Activated naive CD8-positive, alpha-beta T cell treated with anti-CD3 and anti-CD28 coated beads, Interleukin-2, amount 10 ng/mL, durations not matched to agents 7 days and 5 days (primary cell): ENCODE measurements at regions not wholly inside any gene's neighbourhood (a gene's known extent, or its start where the extent isn't known, plus 50 kb on each side); places are given as distances from the start of the nearest gene placed in this dataset.

ENCODE experiments used
- ATAC-seq: fragments of 150-1000 bp; cut with Tn5 transposase; one replicate; pipeline ENCODE4 v1.10.0; 2021; ENCODE audit warnings: low read depth, moderate library complexity
- POLR2A ChIA-PET: fragments of 350-600 bp; sonication (Branson Sonifier 250); formaldehyde crosslinking; loops from one replicate; lab custom pipeline; 2021; ENCODE audit warnings: antibody characterized with exemption; lab: Charles Lee
- DNase-seq: peaks from one replicate; pipeline ENCODE4 v3.0.0; 2021
- H3K27ac Mint-ChIP-seq: one replicate; pipeline ENCODE4 v1.8.0; 2022; ENCODE audit warnings: mild to moderate bottlenecking, mixed read lengths
- H3K27me3 Mint-ChIP-seq: one replicate; pipeline ENCODE4 v1.8.0; 2022; ENCODE audit warnings: mild to moderate bottlenecking, moderate library complexity, mixed read lengths
- H3K36me3 Mint-ChIP-seq: one replicate; pipeline ENCODE4 v1.8.0; 2021; ENCODE audit warnings: mild to moderate bottlenecking, mixed read lengths
- H3K4me1 Mint-ChIP-seq: one replicate; pipeline ENCODE4 v1.8.0; 2021; ENCODE audit warnings: mixed read lengths
- H3K4me3 Mint-ChIP-seq: one replicate; pipeline ENCODE4 v1.8.0; 2022; ENCODE audit warnings: mild to moderate bottlenecking, moderate library complexity, mixed read lengths
- H3K9me3 Mint-ChIP-seq: one replicate; pipeline ENCODE4 v1.8.0; 2021; ENCODE audit warnings: mixed read lengths

DNA sequence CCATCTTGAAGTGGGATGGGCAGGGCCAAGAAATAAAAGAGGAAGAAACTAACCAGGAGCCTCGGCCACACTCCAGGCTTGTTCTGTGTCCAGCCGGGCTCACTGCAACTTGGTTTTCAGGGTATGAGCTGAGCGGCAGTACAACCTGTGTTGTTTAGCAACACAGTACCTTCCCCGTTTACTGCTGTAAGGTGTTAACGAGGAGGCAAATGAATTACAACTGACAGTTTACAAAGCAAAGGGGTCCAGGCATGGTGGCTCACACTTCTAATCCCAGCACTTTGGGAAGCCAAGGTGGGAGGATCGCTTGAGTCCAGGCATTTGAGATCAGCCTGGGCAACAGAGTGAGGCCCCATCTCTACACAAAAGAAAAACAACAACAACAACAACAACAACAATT is 481.3 kb upstream of the SULF2 start:
- POLR2A ChIA-PET, result no interaction called here
- Mint-ChIP-seq H3K9me3 (no peaks in the 10 kb centered on the region), H3K4me3 (no peak overlapping the region), H3K27ac (no peak overlapping the region), H3K27me3 (no peaks in the 10 kb centered on the region), H3K4me1 (no peaks in the 10 kb centered on the region), H3K36me3 (no peaks in the 10 kb centered on the region)
- DNase-seq (no peak), ATAC-seq (no peak)

DNA sequence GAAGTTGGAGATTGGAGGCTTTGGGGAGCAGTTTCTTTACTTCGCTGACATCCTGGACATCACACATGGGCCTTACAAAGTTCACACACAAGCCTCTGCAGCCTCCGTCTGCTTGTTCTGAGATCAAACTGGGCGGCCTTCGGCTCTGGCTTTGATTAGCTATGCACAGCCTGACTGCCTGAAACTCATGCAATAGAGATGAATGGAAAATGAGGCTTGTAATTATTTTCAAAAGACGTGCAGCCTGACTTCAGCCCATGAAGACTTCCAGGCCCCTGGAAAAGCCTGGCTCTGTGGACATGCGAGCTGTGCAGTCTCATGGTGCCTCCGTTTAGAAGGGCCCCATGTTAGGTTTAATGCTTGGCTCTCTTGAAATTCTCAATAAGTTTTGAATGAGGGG is 480.5 kb upstream of the SULF2 start:
- Mint-ChIP-seq H3K27ac (no peak overlapping the region), H3K36me3 (no peaks in the 10 kb centered on the region), H3K4me3 (no peak overlapping the region), H3K9me3 (no peaks in the 10 kb centered on the region), H3K4me1 (no peaks in the 10 kb centered on the region), H3K27me3 (peaks cover 4% of the 10 kb centered on the region)
- no peak for DNase-seq
- POLR2A ChIA-PET, result no interaction called here
- no peak for ATAC-seq

DNA sequence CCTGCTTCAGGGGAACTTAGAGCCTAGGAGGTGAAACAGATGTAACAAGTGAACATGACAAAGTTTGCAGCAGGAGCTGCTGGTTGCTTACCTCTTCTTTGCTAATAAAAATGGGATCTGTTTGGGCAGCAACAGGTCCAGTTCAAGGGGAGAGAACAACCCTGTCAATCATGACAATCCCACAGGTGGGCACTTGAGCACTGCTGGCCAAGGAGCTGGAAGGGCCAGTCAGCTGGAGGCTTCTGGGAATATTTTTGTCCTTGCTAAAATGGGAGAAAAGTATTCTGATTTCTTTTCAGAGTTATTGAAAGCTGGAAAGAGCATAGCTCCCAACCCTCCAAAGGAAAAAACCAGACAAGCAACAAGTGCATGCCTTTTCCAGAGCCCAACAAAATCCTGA is 477.7 kb upstream of the SULF2 start:
- H3K9me3 Mint-ChIP-seq, result no peaks in the 10 kb centered on the region
- H3K4me1 Mint-ChIP-seq, result no peaks in the 10 kb centered on the region
- no peak overlapping the region for H3K27ac Mint-ChIP-seq
- no peaks in the 10 kb centered on the region for H3K36me3 Mint-ChIP-seq
- ATAC-seq (no peak), DNase-seq (no peak)
- peaks cover 4% of the 10 kb centered on the region for H3K27me3 Mint-ChIP-seq
- POLR2A ChIA-PET, result no interaction called here
- no peak overlapping the region for H3K4me3 Mint-ChIP-seq

GRCh38 chr20:48262466-48262865 is 477.2 kb upstream of the SULF2 start:
- Mint-ChIP-seq H3K4me3 (no peak overlapping the region), H3K27me3 (peaks cover 7% of the 10 kb centered on the region), H3K9me3 (no peaks in the 10 kb centered on the region), H3K4me1 (no peaks in the 10 kb centered on the region), H3K27ac (no peak overlapping the region), H3K36me3 (no peaks in the 10 kb centered on the region)
- no peak for ATAC-seq
- POLR2A ChIA-PET, result no interaction called here
- DNase-seq, result no peak

GRCh38 chr20:48261398-48261910 is 476.2 kb upstream of the SULF2 start:
- H3K9me3 Mint-ChIP-seq, result no peaks in the 10 kb centered on the region
- no peaks in the 10 kb centered on the region for H3K36me3 Mint-ChIP-seq
- no peak overlapping the region for H3K4me3 Mint-ChIP-seq
- DNase-seq, result no peak
- ATAC-seq, result no peak
- H3K4me1 Mint-ChIP-seq, result no peaks in the 10 kb centered on the region
- H3K27me3 Mint-ChIP-seq, result peaks cover 9% of the 10 kb centered on the region
- POLR2A ChIA-PET, result no interaction called here
- H3K27ac Mint-ChIP-seq, result no peak overlapping the region

DNA sequence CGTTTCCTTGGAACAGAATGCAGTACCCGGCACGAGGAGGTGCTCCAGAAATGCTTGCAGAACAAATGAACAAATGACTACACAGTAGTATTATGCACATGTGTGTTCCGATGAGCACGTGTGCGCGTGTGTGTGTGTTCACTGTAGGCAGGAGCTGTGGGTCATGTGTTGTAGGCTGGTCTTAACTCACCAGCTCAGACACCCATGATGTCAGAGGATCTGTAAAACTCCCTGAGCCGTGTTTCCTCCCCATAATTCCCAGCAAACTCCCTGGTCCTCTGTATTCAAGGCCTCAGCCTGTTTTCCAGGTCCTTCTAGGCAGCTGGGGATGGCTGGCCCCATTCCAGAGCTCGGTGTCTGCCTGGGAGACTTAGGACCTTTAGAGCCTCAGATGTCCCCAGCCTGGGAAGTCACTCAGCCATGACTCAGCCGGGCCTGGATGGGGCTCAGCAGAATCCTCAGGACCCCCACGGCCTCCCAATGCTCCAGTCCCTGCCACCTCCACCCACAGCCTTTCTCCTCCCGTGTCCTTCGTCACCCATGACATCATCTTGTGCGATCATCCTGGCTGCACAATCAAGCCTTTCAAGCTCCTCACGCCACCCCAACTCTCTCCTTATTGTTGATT is 475.0 kb upstream of the SULF2 start:
- Mint-ChIP-seq H3K36me3 (no peaks in the 10 kb centered on the region), H3K9me3 (no peaks in the 10 kb centered on the region), H3K27me3 (peaks cover 14% of the 10 kb centered on the region), H3K4me3 (no peak overlapping the region), H3K27ac (no peak overlapping the region), H3K4me1 (no peaks in the 10 kb centered on the region)
- DNase-seq, result no peak
- POLR2A ChIA-PET, result no interaction called here
- no peak for ATAC-seq

GRCh38 chr20:48259456-48259855 is 474.2 kb upstream of the SULF2 start:
- Mint-ChIP-seq H3K27ac (no peak overlapping the region), H3K27me3 (peaks cover 20% of the 10 kb centered on the region), H3K36me3 (no peaks in the 10 kb centered on the region), H3K4me1 (no peaks in the 10 kb centered on the region), H3K4me3 (no peak overlapping the region), H3K9me3 (no peaks in the 10 kb centered on the region)
- ATAC-seq (no peak), DNase-seq (no peak)
- POLR2A ChIA-PET, result no interaction called here

DNA sequence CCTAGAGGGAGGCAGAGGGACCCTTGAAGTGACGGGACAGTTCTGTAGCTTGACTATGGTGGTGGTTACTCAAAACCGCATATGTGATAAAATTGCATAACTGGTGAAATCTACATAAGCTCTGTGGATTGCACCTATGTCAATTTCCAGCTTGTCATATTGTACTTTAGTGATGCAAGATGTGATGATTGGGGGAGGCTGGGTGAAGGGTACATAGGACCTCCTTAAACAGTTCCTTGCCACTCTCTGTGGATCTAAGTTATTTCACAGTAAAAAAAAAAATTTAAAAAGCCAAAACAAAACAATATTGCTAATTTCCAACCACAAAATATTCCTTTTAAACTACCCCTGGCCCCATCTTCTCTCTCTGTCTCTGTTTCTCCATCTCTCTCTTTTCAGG is 472.6 kb upstream of the SULF2 start:
- ATAC-seq (no peak), DNase-seq (no peak)
- H3K27me3 Mint-ChIP-seq, result peaks cover 20% of the 10 kb centered on the region
- no peak overlapping the region for H3K4me3 Mint-ChIP-seq
- H3K36me3 Mint-ChIP-seq, result no peaks in the 10 kb centered on the region
- H3K9me3 Mint-ChIP-seq, result no peaks in the 10 kb centered on the region
- POLR2A ChIA-PET, result no interaction called here
- H3K4me1 Mint-ChIP-seq, result no peaks in the 10 kb centered on the region
- no peak overlapping the region for H3K27ac Mint-ChIP-seq

DNA sequence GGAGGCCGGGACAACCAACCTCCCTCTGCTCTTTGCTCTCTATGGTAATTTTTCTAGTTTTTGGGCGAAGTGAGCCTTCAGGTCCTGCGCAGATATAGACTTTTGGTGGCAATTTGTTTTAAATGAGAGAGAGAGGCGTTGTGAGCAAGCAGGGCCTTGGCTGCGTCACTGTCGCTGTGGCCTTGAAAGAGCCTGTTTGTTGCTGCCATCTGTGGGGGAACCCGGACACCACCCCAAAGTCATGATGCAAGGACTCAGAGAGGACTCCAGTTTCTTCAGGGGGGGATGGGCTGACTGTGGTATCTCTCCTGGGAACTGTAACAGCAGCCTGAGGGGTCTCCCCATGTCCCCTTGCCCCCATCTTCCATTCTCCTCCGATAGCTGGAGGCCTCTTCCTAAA is 462.7 kb upstream of the SULF2 start:
- Mint-ChIP-seq H3K27me3 (peaks cover 4% of the 10 kb centered on the region), H3K36me3 (no peaks in the 10 kb centered on the region)

GRCh38 chr20:48246061-48246790 is 460.9 kb upstream of the SULF2 start:
- DNase-seq (no peak), ATAC-seq (no peak)
- H3K4me1 Mint-ChIP-seq, result no peaks in the 10 kb centered on the region
- H3K9me3 Mint-ChIP-seq, result no peaks in the 10 kb centered on the region
- POLR2A ChIA-PET, result no interaction called here
- no peaks in the 10 kb centered on the region for H3K27me3 Mint-ChIP-seq
- no peaks in the 10 kb centered on the region for H3K36me3 Mint-ChIP-seq
- H3K27ac Mint-ChIP-seq, result no peak overlapping the region
- H3K4me3 Mint-ChIP-seq, result no peak overlapping the region

More for the DNA sequence above, 462.7 kb upstream of the SULF2 start:
- ATAC-seq (no peak), DNase-seq (no peak)
- H3K4me1 Mint-ChIP-seq, result no peaks in the 10 kb centered on the region
- POLR2A ChIA-PET, result no interaction called here
- H3K4me3 Mint-ChIP-seq, result no peak overlapping the region
- H3K9me3 Mint-ChIP-seq, result no peaks in the 10 kb centered on the region
- H3K27ac Mint-ChIP-seq, result no peak overlapping the region

DNA sequence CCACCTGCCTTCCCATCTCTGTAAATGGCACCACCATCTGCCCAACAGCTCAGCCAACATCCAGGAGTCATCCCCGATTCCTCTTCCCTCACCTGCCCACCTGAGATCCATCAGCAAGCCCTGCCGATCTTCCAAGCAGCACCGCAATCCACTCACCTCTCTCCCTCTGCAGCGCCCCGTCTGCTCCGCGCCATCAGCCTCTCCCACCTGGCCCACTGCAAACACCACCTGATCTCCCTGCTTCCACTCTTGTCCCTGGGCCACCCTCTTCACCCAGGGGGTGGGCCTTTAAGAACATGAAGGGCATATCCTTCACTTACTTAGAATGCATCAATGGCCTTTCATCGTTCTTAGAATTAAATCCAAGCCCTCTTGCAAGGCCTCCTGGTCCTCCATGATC is 457.3 kb upstream of the SULF2 start:
- Mint-ChIP-seq H3K27ac (no peak overlapping the region), H3K9me3 (no peaks in the 10 kb centered on the region), H3K27me3 (no peaks in the 10 kb centered on the region), H3K4me1 (no peaks in the 10 kb centered on the region), H3K4me3 (no peak overlapping the region), H3K36me3 (no peaks in the 10 kb centered on the region)
- POLR2A ChIA-PET, result no interaction called here
- ATAC-seq (no peak), DNase-seq (no peak)

DNA sequence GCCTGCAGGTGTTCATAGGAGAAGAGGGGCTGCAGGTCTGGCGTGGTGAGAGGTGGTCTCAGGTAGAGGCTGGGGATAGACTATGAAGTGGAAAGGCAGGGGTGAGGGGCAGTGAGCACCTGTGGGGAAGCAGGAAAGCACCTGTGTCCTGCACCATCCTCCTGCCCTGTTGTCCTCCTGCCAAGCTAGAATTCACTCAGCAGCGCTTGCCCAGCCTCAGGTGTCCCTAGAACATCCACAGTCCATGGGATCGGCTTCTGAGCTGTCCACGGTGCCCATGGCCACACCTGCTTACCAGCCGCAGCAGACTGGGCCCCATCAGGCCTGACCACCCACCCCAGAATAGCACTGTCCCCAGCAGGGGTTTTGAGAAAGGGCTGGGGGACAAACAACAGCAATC is 456.2 kb upstream of the SULF2 start:
- POLR2A ChIA-PET, result no interaction called here
- H3K36me3 Mint-ChIP-seq, result no peaks in the 10 kb centered on the region
- DNase-seq, result no peak
- H3K4me3 Mint-ChIP-seq, result no peak overlapping the region
- H3K27ac Mint-ChIP-seq, result no peak overlapping the region
- no peaks in the 10 kb centered on the region for H3K27me3 Mint-ChIP-seq
- no peaks in the 10 kb centered on the region for H3K4me1 Mint-ChIP-seq
- H3K9me3 Mint-ChIP-seq, result no peaks in the 10 kb centered on the region
- no peak for ATAC-seq

DNA sequence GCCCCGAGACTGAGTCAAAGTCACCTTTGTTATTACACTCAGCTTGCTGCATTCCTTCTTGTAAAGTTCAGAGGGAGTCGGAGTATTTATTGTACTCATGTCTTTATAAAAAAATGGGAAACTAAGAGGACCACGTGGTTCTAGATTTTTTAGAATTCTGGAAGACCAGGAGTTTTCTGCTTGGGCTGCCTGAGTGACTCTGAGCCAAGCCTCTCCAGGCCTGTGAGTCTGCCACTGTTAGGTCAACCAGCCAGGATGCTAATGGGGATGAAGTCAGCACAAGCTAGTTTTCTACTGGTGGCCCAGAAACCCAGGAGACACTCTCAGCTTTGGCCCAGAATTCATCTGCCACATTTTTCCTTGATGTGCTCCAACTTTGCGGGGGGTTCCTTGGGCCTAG is 453.5 kb upstream of the SULF2 start:
- ATAC-seq (no peak), DNase-seq (no peak)
- Mint-ChIP-seq H3K36me3 (no peaks in the 10 kb centered on the region), H3K27me3 (no peaks in the 10 kb centered on the region), H3K27ac (no peak overlapping the region), H3K9me3 (no peaks in the 10 kb centered on the region), H3K4me1 (no peaks in the 10 kb centered on the region), H3K4me3 (no peak overlapping the region)
- POLR2A ChIA-PET, result no interaction called here

- POLR2A ChIA-PET, result no interaction called here
- Mint-ChIP-seq H3K36me3 (no peaks in the 10 kb centered on the region), H3K9me3 (no peaks in the 10 kb centered on the region), H3K27me3 (no peaks in the 10 kb centered on the region), H3K27ac (no peak overlapping the region), H3K4me3 (no peak overlapping the region), H3K4me1 (peaks cover 1% of the 10 kb centered on the region)
- DNase-seq, result no peak
- ATAC-seq, result no peak
These were observed 453.0 kb upstream of the SULF2 start for GRCh38 chr20:48238326-48238725.
